ENCODE measurements at regions not wholly inside any gene's neighbourhood (a gene's known extent, or its start where the extent isn't known, plus 50 kb on each side); places are given as distances from the start of the nearest gene placed in this dataset.

DNA sequence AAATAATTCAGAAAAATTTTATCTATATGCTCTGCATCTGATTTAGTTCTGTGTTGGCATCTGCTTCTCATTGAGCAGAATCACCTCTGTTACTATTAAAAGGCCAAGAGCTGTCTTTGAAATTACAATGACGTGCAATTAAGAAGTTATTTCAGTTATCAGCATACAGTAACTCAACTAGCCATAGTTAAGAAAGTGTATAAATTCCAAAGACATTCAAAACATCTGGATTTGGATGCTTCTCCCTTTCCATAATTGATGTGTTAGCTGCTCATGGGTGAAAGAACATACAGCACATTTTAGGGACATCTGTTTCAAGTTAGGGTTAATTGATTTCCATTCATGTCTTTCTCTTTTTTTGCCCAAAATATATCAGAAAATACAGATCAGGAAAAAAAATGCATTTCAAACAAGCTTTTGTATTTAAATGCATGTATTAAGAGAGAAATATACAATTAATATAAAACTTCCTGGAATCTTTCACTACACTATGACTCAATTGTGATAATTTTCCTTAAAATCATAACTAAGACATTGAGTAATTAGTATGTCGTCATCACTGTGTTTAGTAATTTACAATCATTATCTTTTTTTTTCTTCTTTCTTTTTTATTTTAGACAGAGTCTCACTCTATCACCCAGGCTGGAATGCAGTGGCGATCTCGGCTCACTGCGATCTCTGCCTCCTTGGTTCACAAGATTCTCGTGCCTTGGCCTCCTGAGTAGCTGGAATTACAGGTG is 82.7 kb upstream of the MBNL1 start:
- no peak for DNase-seq (ENCODE audit: low read depth in 1 of 2, low spot score in 1 of 2)
- in situ Hi-C loops (cut with HindIII; ENCODE audit: low pct_unique_long_range_greater_than_20kb, low sequenced_read_pairs): no loop called here
- TF ChIP-seq JUND (IDR thresholded peaks at IDR 0.05; ENCODE audit: low read depth): no peak

DNA sequence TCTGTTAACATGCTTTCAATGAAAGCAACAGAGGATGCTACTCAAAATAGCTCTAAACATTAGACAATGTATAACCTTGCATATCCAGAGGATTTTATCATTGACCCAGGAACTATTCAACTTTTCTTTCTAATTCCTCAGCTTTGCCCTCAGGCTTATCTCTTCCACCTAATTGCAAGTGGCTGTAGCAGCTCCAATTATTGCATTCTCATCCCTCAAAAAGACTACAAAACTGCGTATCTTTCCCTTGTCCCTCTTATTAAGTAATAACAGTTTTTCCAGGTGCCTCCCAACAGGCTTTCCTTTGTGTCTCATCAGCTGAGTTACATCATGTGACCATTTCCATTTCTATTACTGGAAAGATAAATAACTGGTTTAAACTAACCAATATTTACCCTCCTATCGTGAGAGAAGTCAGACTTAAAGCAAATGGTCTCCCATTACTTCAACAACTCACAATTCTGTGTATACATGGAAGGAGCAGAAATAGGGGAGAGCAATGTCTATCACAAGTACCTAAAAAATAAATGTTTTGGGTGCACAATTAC is 78.0 kb upstream of the MBNL1 start:
- no peak for DNase-seq (ENCODE audit: low read depth in 1 of 2, low spot score in 1 of 2)
- TF ChIP-seq JUND (IDR thresholded peaks at IDR 0.05; ENCODE audit: low read depth): no peak
- in situ Hi-C loops (cut with HindIII; ENCODE audit: low pct_unique_long_range_greater_than_20kb, low sequenced_read_pairs): no loop called here

DNA sequence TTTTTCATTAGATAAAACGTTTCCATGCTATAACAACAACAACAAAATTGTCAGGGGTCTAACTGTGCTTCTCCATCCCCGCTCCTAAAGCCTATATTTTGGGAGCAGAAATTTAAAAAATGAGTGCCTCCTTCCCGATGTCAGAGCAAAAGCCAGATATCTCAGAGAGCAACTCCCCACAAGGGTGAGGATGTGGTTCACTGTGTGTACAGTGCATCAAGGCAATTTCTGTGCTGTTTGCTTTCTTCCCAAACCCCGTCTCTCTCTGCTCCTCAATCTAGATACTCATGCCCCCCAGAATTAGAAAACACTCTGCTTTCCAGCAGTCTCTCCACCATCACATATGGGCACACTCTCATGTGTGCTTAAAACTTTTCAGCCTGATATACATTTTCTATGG is 76.7 kb upstream of the MBNL1 start:
- in situ Hi-C loops (cut with HindIII; ENCODE audit: low pct_unique_long_range_greater_than_20kb, low sequenced_read_pairs): no loop called here
- no peak for TF ChIP-seq JUND (IDR thresholded peaks at IDR 0.05; ENCODE audit: low read depth)
- DNase-seq (ENCODE audit: low read depth in 1 of 2, low spot score in 1 of 2): no peak

DNA sequence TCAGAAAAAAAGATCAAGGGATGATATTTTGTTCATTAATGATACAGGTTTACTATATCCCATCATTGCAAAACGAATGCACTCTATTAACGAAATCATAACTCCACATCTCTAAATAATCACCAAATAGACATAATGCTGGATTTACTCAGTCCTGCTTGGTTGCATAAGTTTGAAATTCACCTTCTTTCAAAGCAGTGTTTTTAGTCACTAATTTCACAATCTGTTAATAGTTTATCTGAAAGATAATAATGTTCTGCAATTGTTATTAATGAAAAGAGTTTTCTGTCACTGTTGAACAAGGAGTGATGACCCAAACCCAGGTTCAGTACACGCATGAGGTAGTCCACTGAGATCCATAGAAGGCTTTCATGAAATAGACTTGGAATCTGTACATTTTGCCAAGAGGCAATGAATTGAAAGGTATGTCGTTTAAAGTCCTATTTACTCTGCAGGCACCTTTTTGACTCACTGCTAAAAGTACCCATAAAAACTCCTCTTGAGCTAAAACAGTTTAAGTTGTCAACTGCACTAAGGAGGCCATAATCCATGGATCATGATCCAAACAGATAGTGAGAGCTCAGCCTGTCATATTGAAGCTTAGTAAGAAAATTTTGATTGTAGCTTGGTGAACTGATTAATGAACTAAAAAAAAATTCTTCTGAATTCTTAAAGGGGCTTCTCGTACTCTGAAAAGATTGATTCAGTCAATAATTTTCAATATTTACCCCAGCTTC is 75.6 kb upstream of the MBNL1 start:
- in situ Hi-C loops (cut with HindIII; ENCODE audit: low pct_unique_long_range_greater_than_20kb, low sequenced_read_pairs): no loop called here
- no peak for DNase-seq (ENCODE audit: low read depth in 1 of 2, low spot score in 1 of 2)
- TF ChIP-seq JUND (IDR thresholded peaks at IDR 0.05; ENCODE audit: low read depth): no peak

DNA sequence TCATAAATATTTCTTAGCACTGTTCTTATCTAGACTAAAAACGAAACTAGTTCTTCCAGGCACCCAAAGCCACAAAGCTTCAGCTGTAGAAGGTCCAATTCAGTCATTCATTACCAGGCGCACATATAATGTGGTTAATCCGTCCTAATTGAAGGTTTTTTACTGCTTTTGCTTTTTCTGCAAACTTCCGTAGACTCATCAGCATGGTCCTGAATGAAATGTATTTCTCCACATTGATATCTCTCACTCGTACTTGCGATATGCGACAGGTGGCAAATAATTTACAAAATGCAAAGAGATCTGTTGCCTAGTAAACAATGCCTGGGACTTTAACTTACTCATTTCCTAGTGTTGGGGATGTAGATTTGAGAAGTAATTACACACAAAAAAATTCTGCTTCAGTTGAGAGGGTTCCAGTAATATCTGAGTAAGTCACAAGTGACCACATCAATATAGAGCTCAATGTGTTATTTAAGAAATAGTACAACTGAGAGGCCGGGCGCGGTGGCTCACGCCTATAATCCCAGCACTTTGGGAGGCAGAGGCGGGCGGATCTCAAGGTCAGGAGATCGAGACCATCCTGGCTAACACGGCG is 75.0 kb upstream of the MBNL1 start:
- no peak for TF ChIP-seq JUND (IDR thresholded peaks at IDR 0.05; ENCODE audit: low read depth)
- in situ Hi-C loops (cut with HindIII; ENCODE audit: low pct_unique_long_range_greater_than_20kb, low sequenced_read_pairs): no loop called here
- no peak for DNase-seq (ENCODE audit: low read depth in 1 of 2, low spot score in 1 of 2)

DNA sequence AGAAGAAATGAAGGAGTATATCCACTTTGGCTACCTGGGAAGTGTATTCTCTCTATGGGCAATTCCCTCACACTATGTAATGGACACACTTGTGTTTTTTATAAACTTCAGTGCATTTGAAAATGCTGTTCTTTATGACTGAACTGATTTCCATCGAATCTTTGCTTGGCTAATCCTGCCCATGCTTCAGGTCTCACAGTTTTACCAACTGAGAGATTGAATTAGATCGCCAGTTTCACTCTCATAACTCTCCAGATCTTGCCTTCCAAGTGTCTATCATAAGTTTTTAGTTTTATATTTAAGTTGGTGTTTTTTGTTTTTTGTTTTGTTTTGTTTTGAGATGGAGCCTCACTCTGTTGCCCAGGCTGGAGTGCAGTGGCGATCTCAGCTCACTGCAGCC is 73.5 kb upstream of the MBNL1 start:
- no peak for TF ChIP-seq JUND (IDR thresholded peaks at IDR 0.05; ENCODE audit: low read depth)
- DNase-seq (ENCODE audit: low read depth in 1 of 2, low spot score in 1 of 2): no peak
- in situ Hi-C loops (cut with HindIII; ENCODE audit: low pct_unique_long_range_greater_than_20kb, low sequenced_read_pairs): no loop called here

DNA sequence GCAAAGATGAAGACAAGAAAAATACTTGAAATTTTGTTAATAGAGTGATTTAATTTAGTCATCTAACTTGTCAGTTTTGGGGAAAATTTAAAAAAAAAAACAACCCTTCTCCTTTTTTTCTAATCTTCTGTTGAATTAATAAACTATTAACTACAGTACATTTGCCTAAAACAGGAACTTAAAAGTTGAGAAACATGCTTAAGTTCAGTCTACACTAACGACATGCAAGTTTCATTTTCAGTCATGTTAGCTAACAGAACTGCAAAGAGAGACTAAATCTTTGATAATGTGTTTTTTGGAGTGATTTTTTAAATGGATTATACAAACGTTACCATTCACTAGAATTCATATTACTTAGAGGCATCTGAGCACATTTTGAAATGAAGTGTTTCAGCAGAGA is 71.9 kb upstream of the MBNL1 start:
- in situ Hi-C loops (cut with HindIII; ENCODE audit: low pct_unique_long_range_greater_than_20kb, low sequenced_read_pairs): no loop called here
- DNase-seq (ENCODE audit: low read depth in 1 of 2, low spot score in 1 of 2): no peak
- TF ChIP-seq JUND (IDR thresholded peaks at IDR 0.05; ENCODE audit: low read depth): no peak

DNA sequence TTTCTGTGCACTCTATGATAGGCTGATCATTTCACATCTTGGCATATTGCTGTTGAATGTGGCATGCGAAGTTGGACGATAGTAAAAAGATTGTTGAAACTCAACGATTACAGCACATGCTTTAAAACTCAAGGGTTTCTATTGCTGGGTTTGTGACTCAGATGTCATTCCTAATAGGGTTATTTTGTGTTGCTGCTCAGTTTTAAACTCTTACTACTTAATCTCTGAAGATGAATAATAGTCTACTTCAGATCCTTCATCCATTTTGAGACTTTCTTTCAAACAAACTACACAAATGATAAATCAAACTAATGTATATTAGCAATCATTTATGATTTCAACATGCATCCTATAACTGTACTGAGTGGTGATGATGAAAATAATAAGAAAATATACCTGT is 71.3 kb upstream of the MBNL1 start:
- in situ Hi-C loops (cut with HindIII; ENCODE audit: low pct_unique_long_range_greater_than_20kb, low sequenced_read_pairs): no loop called here
- DNase-seq (ENCODE audit: low read depth in 1 of 2, low spot score in 1 of 2): no peak
- no peak for TF ChIP-seq JUND (IDR thresholded peaks at IDR 0.05; ENCODE audit: low read depth)

DNA sequence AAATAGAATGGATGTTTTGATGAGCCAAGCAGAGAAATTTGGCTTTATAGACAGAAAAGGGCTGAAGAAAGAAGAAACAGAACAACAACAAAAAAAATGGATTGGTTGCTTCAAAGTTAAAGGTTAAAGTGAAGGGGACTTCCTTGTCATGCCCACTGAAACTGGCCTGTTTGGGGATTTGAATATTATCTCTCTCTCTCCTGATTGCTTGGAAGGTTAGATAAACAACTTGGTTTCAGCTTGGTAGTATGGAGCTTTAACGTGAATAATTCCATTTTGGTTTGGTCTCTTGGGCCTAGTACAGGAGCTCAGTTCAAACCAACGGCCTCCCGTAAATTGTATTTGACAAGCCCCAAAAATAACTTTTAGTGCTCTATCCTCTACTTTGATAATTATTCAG is 70.8 kb upstream of the MBNL1 start:
- no peak for DNase-seq (ENCODE audit: low read depth in 1 of 2, low spot score in 1 of 2)
- in situ Hi-C loops (cut with HindIII; ENCODE audit: low pct_unique_long_range_greater_than_20kb, low sequenced_read_pairs): no loop called here
- no peak for TF ChIP-seq JUND (IDR thresholded peaks at IDR 0.05; ENCODE audit: low read depth)

DNA sequence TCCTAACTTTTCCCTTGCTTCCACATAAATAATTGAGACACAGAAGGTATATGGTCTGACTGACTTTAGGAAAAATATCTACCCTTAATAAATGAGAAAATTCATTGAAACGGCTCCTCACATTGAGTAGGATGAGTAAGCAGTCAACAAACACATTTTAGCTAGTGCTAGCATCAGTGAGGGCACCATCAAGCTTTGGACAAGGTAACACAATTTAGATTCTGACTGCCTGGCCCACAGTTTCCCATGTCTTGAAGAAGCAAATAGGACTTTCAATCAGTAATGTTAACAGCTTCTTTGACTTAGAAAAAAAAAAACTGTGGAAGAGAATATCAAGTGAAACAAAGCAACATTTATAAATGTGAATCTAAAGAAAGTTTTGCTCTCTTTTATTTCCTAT is 70.1 kb upstream of the MBNL1 start:
- in situ Hi-C loops (cut with HindIII; ENCODE audit: low pct_unique_long_range_greater_than_20kb, low sequenced_read_pairs): no loop called here
- TF ChIP-seq JUND (IDR thresholded peaks at IDR 0.05; ENCODE audit: low read depth): no peak
- no peak for DNase-seq (ENCODE audit: low read depth in 1 of 2, low spot score in 1 of 2)

DNA sequence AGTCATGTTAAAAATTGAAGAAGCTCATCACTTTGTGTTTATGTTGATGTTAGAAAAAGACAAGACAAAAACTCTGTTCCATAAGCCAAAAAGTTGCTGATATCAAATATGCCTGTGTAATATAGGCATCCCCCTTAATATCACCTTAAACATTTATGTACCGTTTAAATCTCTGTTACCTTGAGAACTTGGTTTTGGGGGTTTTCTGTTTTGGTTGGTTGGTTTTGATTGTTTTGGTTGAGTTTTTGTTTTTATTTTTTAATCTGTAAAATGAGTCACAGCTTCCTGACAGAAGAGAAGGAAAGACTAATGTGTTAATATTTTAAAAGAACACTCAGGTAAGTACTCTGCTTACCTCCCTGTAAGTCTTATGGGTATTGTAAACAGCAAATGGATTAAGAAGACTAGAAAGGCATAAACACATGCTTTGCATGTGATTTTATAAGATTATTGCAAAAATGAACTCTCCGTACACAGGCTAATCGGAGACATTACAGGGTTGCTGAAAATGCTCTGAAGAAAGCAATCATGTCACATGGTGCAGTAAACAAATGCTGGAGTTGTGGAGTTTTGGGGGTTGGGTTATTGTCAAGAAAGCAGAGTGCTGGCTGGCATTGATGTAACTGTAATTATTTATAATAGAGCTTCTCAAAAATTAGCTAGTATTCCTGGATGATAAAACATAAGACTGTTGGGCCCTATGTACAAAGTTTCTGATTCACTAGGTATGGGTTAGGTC is 69.5 kb upstream of the MBNL1 start:
- in situ Hi-C loops (cut with HindIII; ENCODE audit: low pct_unique_long_range_greater_than_20kb, low sequenced_read_pairs): no loop called here
- TF ChIP-seq JUND (IDR thresholded peaks at IDR 0.05; ENCODE audit: low read depth): no peak
- no peak for DNase-seq (ENCODE audit: low read depth in 1 of 2, low spot score in 1 of 2)
